Cardiac muscle cell (in vitro differentiated cells and primary cell): ENCODE measurements at regions not wholly inside any gene's neighbourhood (a gene's known extent, or its start where the extent isn't known, plus 50 kb on each side); places are given as distances from the start of the nearest gene placed in this dataset.

ENCODE experiments used
- DNase-seq, 2 donors: peaks; one replicate each; pipeline versions ENCODE4 v3.0.0 to v3.0.0-alpha.2; 2010 to 2017; ENCODE audit warnings: low read depth in 1 of 2, low spot score in 1 of 2
- H3K27ac ChIP-seq: fragments of 200-600 bp; sonication (generic); 2 replicates; pipeline ENCODE4 v1.5.1; 2016
- H3K27me3 ChIP-seq: fragments of 200-600 bp; sonication (generic); 2 replicates; pipeline ENCODE4 v1.6.0; 2016; ENCODE audit warnings: control low read depth
- H3K36me3 ChIP-seq: fragments of 200-600 bp; sonication (generic); 2 replicates; pipeline ENCODE4 v1.5.1; 2016; ENCODE audit warnings: control low read depth
- H3K4me1 ChIP-seq: fragments of 200-600 bp; sonication (generic); 2 replicates; pipeline ENCODE4 v1.8.1; 2017; ENCODE audit warnings: low read depth, mild to moderate bottlenecking, mixed run types
- H3K4me3 ChIP-seq: fragments of 200-600 bp; sonication (generic); 2 replicates; pipeline ENCODE4 v1.5.1; 2016; ENCODE audit warnings: mild to moderate bottlenecking
- H3K9me3 ChIP-seq: fragments of 200-600 bp; sonication (generic); 2 replicates; pipeline ENCODE4 v1.5.1; 2017; ENCODE audit warnings: low read depth, mild to moderate bottlenecking, control low read depth
- CTCF ChIP-seq: IDR thresholded peaks from 2 replicates; pipeline ENCODE4 v1.5.1; 2012; ENCODE audit warnings: low read depth, mild to moderate bottlenecking, low read length

- Histone ChIP-seq H3K9me3 (no peaks in the 10 kb centered on the region), H3K27me3 (no peaks in the 10 kb centered on the region), H3K4me1 (no peaks in the 10 kb centered on the region), H3K27ac (no peak overlapping the region), H3K4me3 (no peak overlapping the region), H3K36me3 (no peaks in the 10 kb centered on the region)
- TF ChIP-seq CTCF, result no peak
- no peak for DNase-seq
Measured at GRCh38 chr2:196433116-196433515, 206.4 kb upstream of the CCDC150 start.

- no peak overlapping the region for H3K4me3 ChIP-seq
- H3K27me3 ChIP-seq, result no peaks in the 10 kb centered on the region
- DNase-seq, result peak in 1 of 2 donors; percentile 15
- H3K4me1 ChIP-seq, result no peaks in the 10 kb centered on the region
- no peaks in the 10 kb centered on the region for H3K9me3 ChIP-seq
- no peak overlapping the region for H3K27ac ChIP-seq
- no peak for TF ChIP-seq CTCF
- H3K36me3 ChIP-seq, result no peaks in the 10 kb centered on the region
Measured at GRCh38 chr2:196434217-196434616, 205.3 kb upstream of the CCDC150 start.

- Histone ChIP-seq H3K4me3 (no peak overlapping the region), H3K9me3 (no peaks in the 10 kb centered on the region), H3K36me3 (no peaks in the 10 kb centered on the region), H3K4me1 (no peaks in the 10 kb centered on the region), H3K27me3 (no peaks in the 10 kb centered on the region), H3K27ac (no peak overlapping the region)
- no peak for TF ChIP-seq CTCF
- no peak for DNase-seq
Measured at GRCh38 chr2:196435189-196435588, 204.3 kb upstream of the CCDC150 start.

- H3K4me1 ChIP-seq, result no peaks in the 10 kb centered on the region
- H3K4me3 ChIP-seq, result no peak overlapping the region
- H3K27me3 ChIP-seq, result no peaks in the 10 kb centered on the region
- H3K36me3 ChIP-seq, result no peaks in the 10 kb centered on the region
- DNase-seq, result no peak
- no peaks in the 10 kb centered on the region for H3K9me3 ChIP-seq
- TF ChIP-seq CTCF, result no peak
- H3K27ac ChIP-seq, result no peak overlapping the region
Measured at GRCh38 chr2:196437626-196438025, 201.9 kb upstream of the CCDC150 start.

GRCh38 chr2:196439760-196440159, 199.8 kb upstream of the CCDC150 start:
- H3K27me3 ChIP-seq, result no peaks in the 10 kb centered on the region
- no peaks in the 10 kb centered on the region for H3K9me3 ChIP-seq
- H3K27ac ChIP-seq, result no peak overlapping the region
- H3K36me3 ChIP-seq, result no peaks in the 10 kb centered on the region
- H3K4me1 ChIP-seq, result no peaks in the 10 kb centered on the region
- DNase-seq, result no peak
- no peak overlapping the region for H3K4me3 ChIP-seq
- TF ChIP-seq CTCF, result no peak

GRCh38 chr2:196440413-196440812, 199.1 kb upstream of the CCDC150 start:
- Histone ChIP-seq H3K36me3 (no peaks in the 10 kb centered on the region), H3K4me3 (no peak overlapping the region), H3K27me3 (no peaks in the 10 kb centered on the region), H3K4me1 (no peaks in the 10 kb centered on the region), H3K27ac (no peak overlapping the region), H3K9me3 (no peaks in the 10 kb centered on the region)
- TF ChIP-seq CTCF, result no peak
- no peak for DNase-seq
